ENCODE measurements at regions not wholly inside any gene's neighbourhood (a gene's known extent, or its start where the extent isn't known, plus 50 kb on each side); places are given as distances from the start of the nearest gene placed in this dataset.
"Not testable (repeated sequence)": the region's sequence is repeated elsewhere in the genome, so short reads cannot be mapped to it uniquely, and the experiment has no call there.

DNA sequence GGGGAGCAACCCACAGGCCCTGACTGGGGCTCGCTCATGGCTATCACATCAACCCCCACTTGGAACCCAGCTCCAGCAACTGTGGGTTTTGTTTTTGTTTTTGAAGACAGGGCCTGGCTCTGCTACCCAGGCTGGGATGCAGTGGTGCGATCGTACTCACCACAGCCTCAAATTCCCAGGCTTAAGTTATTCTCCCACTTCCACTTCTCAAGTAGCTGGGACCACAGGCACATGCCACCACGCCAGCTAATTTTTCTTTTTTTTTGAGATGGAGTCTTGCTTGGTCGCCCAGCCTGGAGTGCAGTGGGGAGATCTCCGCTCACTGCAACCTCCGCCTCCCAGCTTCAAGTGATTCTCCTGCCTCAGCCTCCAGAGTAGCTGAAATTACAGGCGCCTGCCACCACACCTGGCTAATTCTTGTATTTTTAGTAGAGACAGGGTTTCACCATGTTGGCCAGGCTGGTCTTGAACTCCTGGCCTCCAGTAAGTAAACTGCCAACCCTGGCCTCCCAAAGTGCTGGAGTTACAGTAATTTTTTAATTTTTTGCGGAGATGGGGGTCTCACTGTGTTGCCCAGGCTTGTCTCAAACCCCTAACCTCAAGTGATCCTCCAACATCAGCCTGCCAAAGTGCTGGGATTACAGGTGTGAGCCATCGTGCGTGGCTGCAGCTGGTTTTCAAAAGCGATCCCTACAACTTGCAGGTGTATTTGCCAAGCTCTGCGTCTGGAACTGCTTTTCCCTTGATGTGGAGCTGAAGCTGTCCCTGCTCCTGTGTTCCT lies 228.7 kb downstream of the SKIDA1 start:
- no peak for DNase-seq (ENCODE audit: low read depth in 4 of 4, low spot score in 3 of 4)

DNA sequence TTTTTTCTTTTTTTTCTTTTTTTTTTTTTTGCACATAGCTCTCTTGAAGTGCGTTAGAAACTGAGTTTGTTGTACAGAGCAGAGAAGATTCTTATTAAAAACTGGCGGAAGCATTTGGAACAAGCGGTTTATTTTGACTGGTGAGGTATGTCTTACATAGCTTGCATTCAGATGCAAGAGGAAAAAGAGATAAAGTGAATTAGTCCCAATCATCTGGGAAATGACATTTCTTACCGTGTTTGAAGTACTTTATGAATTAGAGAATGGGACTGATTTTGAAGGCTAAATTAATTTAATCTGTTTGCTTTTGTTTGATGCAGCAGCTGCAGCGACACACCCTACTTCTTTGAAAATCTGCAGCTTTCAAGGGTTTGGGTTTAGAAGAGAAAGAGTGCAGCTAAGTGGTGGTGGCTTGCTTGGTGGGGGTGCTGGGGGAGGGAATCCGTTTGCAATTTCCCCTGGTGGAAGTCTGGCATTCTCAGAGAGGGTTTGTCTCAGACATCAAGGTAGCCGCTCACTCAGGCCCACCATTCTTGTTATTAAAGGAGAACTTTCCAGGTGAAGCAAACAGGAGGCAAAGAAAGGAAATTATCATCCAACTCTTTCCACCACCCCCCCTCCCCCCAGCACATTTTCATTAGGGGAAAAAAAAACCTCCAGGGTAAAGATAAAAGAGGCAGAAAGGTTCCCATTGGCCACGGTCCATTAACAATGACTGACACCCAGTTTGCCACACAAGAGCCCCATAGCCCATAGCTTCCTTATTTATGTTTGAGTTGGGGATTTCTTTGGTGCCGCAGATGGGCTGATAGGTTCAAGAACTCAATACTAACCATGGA lies 231.7 kb downstream of the SKIDA1 start:
- no peak for DNase-seq (ENCODE audit: low read depth in 4 of 4, low spot score in 3 of 4)

DNA sequence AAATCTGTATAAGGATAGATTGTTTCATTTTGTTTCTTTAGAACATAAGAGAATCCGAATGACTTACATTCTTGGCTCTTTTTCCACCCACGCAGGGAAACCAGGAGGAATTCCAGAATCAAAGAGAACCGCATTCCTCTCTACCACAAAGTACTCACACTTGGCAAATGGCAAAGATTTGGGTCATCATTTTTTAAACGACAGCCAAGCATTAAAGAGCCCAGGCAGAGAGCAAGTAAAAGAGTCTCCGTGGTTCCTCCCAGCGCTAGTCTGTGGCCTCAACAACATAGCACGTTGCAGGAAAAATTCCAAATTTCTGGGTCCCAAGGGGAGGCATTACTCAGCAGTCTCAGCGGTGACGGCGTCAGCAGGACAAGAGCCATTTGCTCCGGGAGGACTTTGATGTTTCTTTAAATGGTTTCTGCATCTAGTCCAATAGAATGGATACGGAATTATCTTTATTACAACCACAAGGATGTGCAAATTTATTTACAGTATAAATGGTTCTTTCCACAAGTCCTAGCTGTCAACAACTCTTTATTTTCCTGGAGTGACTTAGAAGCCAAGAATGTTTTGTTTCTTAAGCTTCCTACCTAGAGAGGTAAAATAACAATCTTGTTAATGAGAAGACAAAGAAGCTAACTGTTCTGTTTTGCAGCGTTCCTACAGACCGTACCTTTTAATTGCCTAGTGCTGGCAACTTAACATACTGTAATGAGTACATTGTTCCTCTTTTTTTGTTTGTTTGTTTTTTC lies 232.5 kb downstream of the SKIDA1 start:
- DNase-seq (ENCODE audit: low read depth in 4 of 4, low spot score in 3 of 4), result peak; percentile 72 to 83 (median 77)

DNA sequence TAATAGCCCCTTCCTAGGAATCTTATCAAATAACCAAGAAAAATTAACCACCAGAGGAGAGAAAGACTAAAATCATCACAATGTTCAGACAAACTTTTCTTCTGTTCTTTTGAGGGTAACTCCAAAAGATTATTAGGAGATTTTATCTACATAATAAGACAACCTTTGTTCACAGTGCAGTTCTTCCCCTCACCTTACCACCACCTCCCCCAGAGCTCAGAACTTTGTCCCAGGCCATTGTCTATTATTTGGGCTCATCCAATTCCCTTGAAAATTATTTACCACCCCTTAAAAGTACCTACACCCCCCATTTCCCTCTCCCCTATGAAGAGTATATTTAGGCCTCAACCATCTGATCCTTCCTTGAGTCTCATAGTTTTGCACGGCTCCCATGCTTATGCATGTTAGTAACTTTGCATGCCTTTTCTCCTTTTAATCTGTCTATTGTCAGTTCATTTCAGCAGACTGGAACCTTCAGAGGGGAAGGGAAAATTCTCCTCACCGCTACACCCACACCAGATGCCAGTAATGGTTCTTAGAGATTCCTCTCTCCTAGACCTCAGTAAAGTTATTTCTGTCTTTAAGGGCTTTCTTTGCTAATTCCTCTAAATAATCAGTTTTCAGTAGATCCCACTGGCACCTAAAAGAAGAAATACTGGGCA lies 234.9 kb downstream of the SKIDA1 start:
- DNase-seq (ENCODE audit: low read depth in 4 of 4, low spot score in 3 of 4), result no peak

DNA sequence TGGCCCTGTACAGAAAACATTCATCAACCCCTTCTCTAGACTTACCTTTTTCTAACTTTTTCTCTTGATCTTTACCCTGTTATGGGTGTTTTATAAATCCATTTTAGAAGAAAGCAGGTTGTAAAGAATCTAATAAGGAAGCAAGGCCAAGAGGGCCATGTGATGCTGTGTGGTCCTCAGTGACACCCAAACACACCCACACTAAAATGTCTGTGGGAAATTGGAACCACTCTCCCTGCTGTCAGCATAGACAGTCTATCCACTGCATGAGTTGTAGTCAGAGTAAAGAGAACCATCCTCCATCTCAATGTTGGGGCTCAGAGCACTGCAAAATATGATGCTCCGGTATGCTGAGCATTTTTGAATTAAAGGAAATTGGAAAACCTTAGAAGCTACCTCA lies 235.5 kb downstream of the SKIDA1 start:
- no peak for DNase-seq (ENCODE audit: low read depth in 4 of 4, low spot score in 3 of 4)

DNA sequence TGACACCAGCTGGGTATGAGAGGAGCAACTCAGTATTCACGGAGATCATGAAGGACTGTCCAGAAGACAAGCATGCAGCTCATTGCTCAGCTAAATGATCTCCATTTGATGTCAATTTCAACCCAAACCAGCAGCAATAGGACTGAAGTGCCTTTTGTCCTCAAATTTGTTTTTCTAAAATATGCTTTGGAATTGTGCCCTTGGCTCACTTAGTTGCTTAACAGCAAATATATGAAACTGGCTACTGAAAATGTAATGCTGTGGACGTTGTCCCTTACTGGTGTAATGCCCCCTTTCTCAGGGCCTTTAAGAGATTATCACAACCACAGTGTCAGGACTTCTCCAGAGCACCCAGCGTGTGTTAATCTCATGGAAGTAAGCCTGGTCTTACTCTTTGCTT lies 236.2 kb downstream of the SKIDA1 start:
- no peak for DNase-seq (ENCODE audit: low read depth in 4 of 4, low spot score in 3 of 4)

DNA sequence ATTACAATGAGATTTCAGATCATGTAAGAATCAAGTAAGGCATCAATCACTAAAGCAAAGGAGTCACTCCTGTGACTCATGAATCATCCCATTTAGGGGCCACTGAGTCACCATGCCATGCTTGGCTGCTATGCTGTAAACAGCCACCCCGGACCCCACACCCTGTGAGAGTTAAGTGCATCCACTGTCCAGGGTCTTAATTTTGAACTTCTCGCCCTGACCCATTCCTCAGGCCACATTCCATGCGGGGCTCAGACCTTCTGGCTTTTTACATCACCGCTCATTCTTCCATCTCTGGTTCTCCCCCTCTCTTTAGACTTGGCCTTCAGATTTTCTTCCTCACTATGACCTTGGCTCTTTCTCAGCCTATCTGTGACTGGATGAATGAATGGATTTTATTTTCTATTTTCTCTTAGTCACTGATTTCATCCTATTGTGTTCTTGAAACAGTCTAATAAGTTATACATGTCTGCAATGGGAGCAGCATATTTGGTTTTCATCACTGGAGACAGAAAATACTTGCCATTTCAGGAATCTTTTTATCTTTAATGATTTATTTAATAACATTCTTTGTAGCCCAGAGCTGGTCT lies 239.6 kb downstream of the SKIDA1 start:
- DNase-seq (ENCODE audit: low read depth in 4 of 4, low spot score in 3 of 4), result no peak

DNA sequence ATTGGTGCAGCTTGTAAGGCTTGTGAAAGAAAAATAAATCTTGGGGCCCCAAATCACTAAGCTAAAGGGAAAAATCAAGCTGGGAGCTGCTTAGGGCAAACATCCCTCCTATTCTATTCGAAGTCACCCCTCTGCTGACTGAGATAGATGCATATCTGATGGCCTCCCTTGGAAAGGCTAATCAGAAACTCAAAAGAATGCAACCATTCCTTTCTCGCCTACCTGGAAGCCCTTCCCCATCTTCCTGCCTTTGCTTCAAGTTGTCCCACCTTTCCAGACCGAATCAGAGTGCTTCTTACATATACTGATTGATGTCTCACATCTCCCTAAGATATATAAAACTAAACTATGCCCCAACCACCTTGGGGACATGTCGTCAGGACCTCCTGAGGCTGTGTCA lies 240.3 kb downstream of the SKIDA1 start:
- DNase-seq (ENCODE audit: low read depth in 4 of 4, low spot score in 3 of 4), result no peak

DNA sequence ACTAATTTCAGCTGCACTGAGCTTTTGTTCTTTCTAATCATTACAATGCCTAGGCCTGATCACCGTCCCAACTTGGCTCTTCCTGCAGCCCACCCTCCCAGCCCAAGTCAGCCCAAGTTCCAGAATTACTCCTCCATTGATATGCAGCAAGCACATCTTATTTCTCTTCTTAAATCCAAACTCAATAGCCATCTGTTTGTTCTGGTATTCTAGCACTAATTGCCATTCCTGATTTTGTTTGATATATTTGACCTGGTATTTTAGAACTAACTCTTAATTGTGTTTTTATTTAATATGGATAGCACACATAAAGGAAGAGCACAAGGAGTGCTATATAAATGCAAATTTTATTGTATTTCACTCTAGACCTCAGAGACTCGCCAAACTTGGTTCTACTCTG lies 241.2 kb downstream of the SKIDA1 start:
- no peak for DNase-seq (ENCODE audit: low read depth in 4 of 4, low spot score in 3 of 4)

DNA sequence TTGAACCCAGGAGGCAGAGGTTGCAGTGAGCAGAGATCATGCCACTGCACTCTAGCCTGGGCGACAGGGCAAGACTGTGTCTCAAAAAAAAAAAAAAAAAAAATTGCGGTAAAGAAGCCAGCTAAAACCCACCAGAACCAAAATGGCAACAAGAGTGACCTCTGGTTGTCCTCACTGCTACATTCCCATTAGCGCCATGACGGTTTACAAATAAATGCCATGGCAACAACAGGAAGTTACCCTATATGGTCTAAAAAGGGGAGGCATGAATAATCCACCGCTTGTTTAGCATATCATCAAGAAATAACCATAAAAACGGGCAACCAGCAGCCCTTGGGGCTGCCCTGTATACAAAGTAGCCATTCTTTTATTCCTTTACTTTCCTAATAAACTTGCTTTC lies 242.4 kb downstream of the SKIDA1 start:
- DNase-seq (ENCODE audit: low read depth in 4 of 4, low spot score in 3 of 4), result not testable (repeated sequence)

DNA sequence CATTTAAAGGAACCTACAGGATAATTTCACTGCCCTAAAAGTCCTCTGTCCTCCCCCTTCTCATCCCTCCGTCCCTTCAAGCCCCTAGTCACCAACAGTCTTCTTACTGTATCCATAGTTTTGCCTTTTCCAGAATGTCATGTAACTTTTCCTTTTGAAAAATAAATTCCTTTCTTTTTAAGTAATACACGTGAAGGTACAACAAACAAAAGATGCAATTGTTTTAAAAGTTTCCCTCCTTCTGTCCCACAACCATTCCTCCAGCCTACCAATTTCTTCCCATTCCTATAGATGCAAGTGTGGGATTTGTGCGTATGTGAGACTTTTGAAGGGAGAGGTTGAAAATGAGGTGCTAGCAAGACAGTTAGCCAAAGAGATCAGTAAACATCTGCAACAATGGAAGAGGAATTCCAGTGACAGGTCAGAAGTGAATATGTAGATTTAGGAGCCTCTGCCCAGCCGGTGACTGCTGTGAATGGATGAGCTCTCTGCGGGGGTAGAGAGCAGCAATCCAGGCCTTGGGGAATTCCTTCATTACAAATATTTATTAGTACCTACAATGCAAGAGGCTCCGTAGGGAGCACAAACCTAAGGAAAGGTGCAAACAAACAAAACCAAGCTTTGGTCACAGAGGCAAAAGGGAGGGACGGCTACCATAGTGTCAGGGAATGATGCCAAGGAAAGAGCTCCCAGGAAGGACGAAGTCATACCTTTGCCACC lies 243.6 kb downstream of the SKIDA1 start:
- DNase-seq (ENCODE audit: low read depth in 4 of 4, low spot score in 3 of 4), result no peak

DNA sequence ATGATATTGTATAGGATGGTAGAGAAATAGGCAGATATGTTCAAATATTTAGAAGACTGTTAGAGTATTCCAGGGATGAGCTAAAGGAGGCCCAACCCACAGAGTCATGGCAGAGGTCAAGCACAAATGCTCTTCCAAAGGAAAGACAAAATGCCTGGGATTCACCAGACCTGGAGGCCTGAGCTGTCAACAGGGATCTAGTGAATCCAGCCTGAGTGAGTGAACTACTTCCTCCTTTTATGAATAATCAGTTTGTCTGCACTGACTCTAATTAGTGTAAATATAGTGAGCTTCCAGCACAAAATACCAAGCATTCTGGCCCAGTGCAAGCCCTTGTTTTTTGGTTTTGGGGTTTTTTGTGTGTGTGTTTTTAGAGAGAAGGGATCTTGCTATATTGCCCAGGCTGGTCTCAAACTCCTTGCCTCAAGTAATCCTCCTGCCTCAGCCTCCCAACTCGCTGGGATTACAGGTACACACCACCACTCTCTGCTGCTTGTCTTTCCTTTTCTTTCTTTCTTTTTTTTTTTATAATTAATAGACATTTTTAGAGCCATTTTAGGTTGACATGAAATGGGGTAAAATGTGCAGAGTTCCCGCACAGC lies 244.4 kb downstream of the SKIDA1 start:
- DNase-seq (ENCODE audit: low read depth in 4 of 4, low spot score in 3 of 4), result no peak

DNA sequence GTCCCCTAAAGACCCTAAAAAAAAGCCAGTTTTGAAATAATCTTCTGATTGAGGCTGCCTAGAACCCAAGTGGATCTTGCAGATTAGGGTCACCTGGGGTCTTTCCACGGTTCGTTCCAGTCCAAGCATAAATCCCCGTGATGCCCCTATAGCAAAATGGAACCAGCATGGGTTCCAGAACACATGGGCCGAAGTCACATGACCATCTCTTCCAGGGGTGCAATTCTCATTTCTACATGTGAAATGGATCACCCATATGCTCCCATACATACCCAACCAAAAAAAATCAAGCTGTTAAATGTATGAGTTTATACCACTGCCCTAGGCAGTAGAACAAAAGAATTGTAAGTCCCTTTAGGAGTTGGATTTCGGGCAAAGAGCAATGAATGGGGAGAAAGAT lies 245.4 kb downstream of the SKIDA1 start:
- no peak for DNase-seq (ENCODE audit: low read depth in 4 of 4, low spot score in 3 of 4)

DNA sequence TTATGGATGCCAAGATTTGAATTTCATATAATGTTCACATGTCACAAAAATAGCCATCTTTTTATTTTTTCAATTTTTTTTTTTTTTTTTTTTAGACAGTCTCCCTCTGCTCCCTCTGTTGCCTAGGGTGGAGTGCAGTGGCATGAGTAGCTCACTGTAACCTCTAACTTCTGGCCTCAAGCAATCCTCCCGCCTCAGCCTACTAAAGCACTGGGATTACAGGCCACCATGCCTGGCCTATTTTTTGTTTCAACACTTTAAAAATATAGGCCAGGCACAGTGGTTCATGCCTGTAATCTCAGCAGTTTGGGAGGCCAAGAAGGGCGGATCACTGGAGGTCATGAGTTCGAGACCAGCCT lies 246.3 kb downstream of the SKIDA1 start:
- DNase-seq (ENCODE audit: low read depth in 4 of 4, low spot score in 3 of 4), result no peak

DNA sequence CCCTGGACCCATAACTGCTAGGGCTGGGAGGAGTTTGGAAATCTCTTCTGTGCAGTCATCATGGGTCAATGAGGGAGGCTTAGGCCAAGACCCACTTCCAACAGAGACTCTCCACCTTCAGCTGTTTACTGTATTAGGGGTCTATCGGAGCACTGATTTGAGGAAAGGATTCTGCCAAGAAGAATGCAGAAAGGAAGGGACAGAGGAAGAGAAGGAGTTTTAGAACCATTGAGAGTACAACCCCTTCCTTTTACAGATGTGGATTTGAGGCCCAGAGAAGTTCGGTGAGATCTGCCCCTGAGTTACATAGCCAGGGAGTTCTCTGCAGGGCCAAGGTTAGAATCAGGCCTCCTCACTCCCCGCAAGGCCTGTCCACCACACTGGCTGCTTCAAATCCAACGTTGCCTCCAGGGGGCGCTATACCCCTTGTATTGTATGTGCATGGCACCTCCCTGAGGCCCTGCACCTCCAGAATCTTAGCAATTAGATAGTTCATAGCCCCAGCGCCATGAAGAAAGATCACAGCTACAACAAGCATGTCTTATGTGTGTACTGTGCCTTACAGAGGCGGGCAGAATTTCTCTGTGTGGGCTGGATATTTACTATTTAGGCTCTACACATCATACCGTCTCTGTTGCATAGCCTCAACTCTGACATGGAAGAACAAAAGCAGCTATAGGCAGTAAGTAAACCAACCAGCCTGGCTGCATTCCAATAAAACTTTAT lies 246.8 kb downstream of the SKIDA1 start:
- peak; percentile 75 to 88 (median 84) for DNase-seq (ENCODE audit: low read depth in 4 of 4, low spot score in 3 of 4)

DNA sequence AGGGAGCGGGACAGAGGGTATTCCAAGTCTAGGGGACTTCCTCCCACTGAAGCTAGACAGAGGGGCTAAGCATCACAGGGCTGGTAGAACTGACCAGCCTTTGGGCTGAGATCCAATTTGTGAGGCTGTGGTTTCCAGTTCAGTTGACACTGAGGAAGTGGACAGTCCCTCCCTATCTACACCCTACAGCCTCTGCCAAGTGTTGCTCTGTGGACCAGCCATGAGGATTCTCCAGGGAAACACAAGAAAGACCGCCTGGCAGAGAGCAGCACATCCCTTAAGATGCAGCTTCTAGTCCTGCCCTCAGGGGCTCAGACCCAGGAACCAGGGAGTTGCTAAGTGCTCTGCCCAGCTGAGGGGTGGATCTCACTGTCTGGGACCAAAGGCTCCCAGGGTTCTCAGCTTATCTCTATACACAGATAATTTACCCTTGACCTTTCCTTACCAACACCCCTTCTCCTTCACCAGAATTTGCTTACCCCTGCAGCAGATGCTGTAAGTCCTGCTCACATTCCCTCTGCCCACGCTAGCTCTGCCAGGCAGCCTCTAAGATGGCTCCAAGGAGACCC lies 252.0 kb downstream of the SKIDA1 start:
- no peak for DNase-seq (ENCODE audit: low read depth in 4 of 4, low spot score in 3 of 4)

DNA sequence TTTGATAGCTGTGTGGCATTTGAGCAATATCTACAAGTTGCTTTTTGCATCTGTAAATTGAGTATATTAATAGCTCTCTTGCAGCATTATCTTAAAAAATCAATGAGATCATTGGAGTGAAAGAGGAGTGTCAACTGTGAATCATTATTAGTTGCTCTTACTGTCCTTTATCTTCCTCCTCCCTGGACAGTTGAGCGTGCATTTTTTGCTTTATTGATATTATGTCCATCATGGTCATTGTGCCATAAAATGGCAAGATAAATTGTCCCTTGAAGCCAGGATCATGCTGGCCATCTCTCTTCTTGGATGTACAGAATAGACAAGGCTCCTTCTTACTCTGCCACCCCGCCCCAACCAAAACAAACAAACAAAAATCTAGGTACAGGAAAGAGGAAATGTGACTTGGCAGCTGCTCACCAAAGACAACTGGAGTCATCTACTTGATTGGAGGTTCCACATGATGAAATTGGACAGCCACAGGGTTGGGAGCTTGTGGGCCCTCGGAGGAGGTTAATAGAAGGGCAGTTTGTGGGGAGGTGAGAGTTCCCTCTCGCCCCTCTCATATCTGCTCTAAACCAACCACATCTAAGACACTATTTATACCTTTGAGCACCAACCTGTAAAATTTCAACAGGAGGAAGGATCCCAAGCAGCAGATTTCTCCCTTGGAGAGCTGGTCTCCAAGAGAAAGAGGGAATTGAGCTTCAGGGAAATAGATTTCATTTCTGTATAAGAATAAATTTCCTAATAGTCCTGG lies 252.7 kb downstream of the SKIDA1 start:
- no peak for DNase-seq (ENCODE audit: low read depth in 4 of 4, low spot score in 3 of 4)

DNA sequence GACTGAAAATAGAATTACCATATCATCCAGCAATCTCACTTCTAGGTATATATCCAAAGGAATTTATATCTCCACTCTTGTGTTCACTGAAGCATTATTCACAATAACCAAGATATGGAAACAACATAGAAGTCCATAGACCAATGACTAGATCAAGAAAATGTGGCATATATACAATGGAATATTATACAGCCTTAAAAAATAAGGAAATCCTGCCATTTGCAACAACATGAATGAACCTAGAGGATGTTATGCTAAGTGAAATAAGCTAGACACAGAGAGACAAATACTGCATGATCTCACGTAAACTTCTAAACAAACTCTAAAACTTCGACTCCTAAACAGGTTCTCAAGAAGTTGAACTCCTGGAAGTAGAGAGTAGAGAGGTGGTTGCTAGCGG lies 254.5 kb downstream of the SKIDA1 start:
- DNase-seq (ENCODE audit: low read depth in 4 of 4, low spot score in 3 of 4), result no peak

Measured in left renal pelvis (tissue), 4 donors.